Trophoblast cell (in vitro differentiated cells and primary cell): ENCODE measurements at regions not wholly inside any gene's neighbourhood (a gene's known extent, or its start where the extent isn't known, plus 50 kb on each side); places are given as distances from the start of the nearest gene placed in this dataset.

Source experiments
- DNase-seq, 2 donors: peaks; one replicate each; pipeline ENCODE4 v3.0.0-alpha.2; 2016
- H2AFZ ChIP-seq: 2 replicates; pipeline ENCODE4 v1.6.1; 2013; ENCODE audit warnings: low read length, moderate library complexity, mild to moderate bottlenecking; ENCODE audit not compliant: insufficient read depth, poor library complexity
- H2AK5ac ChIP-seq: 2 replicates; pipeline ENCODE4 v1.6.1; 2013; ENCODE audit warnings: mild to moderate bottlenecking, low read length
- H2BK120ac ChIP-seq: 2 replicates; pipeline ENCODE4 v1.6.1; 2013; ENCODE audit warnings: low read length, mild to moderate bottlenecking, moderate library complexity; ENCODE audit not compliant: insufficient read depth, poor library complexity
- H2BK12ac ChIP-seq: 2 replicates; pipeline ENCODE4 v1.6.1; 2013; ENCODE audit warnings: mild to moderate bottlenecking, low read length, moderate library complexity
- H2BK5ac ChIP-seq: 2 replicates; pipeline ENCODE4 v1.6.1; 2013; ENCODE audit warnings: low read length, low read depth, moderate library complexity, mild to moderate bottlenecking; ENCODE audit not compliant: poor library complexity
- H3K14ac ChIP-seq: 2 replicates; pipeline ENCODE4 v1.6.1; 2013; ENCODE audit warnings: mild to moderate bottlenecking, low read length
- H3K18ac ChIP-seq: 2 replicates; pipeline ENCODE4 v1.6.1; 2013; ENCODE audit warnings: mild to moderate bottlenecking, low read length
- H3K23ac ChIP-seq: 2 replicates; pipeline ENCODE4 v1.6.1; 2013; ENCODE audit warnings: low read length
- H3K27ac ChIP-seq: 2 replicates; pipeline ENCODE4 v1.5.1; 2013; ENCODE audit warnings: low read depth, mild to moderate bottlenecking, inconsistent platforms, low read length, moderate library complexity
- H3K27me3 ChIP-seq: 2 replicates; pipeline ENCODE4 v1.6.1; 2013; ENCODE audit warnings: inconsistent platforms, mild to moderate bottlenecking, low read length, moderate library complexity; ENCODE audit not compliant: insufficient read depth
- H3K36me3 ChIP-seq, 2 experiments: 1 replicate in 1 of 2; 2 replicates in 1 of 2; pipeline ENCODE4 v1.6.1; 2013; ENCODE audit warnings: low read length in 2 of 2, mild to moderate bottlenecking in 2 of 2, moderate library complexity in 1 of 2; ENCODE audit not compliant: insufficient read depth in 2 of 2, control insufficient read depth in 1 of 2
- H3K4ac ChIP-seq: 2 replicates; pipeline ENCODE4 v1.6.1; 2013; ENCODE audit warnings: low read depth, mild to moderate bottlenecking, low read length, moderate library complexity
- H3K4me1 ChIP-seq, 2 experiments: 1 replicate in 1 of 2; 2 replicates in 1 of 2; pipeline ENCODE4 v1.6.1; 2013; ENCODE audit warnings: low read length in 2 of 2, mild to moderate bottlenecking in 2 of 2, moderate library complexity in 1 of 2; ENCODE audit not compliant: insufficient read depth in 2 of 2, control insufficient read depth in 1 of 2
- H3K4me2 ChIP-seq: 2 replicates; pipeline ENCODE4 v1.6.1; 2013; ENCODE audit warnings: inconsistent platforms, mild to moderate bottlenecking, low read length, moderate library complexity
- H3K4me3 ChIP-seq: 2 replicates; pipeline ENCODE4 v1.5.1; 2013; ENCODE audit warnings: mild to moderate bottlenecking, low read depth, low read length, inconsistent platforms
- H3K79me1 ChIP-seq: one replicate; pipeline ENCODE4 v1.6.1; 2013; ENCODE audit warnings: low read length
- H3K79me2 ChIP-seq: 2 replicates; pipeline ENCODE4 v1.6.1; 2013; ENCODE audit warnings: low read length, mild to moderate bottlenecking; ENCODE audit not compliant: control insufficient read depth, insufficient read depth, poor library complexity
- H3K9ac ChIP-seq: 2 replicates; pipeline ENCODE4 v1.6.1; 2013; ENCODE audit warnings: mild to moderate bottlenecking, low read length
- H3K9me3 ChIP-seq: 2 replicates; pipeline ENCODE4 v1.6.1; 2013; ENCODE audit warnings: low read depth, mild to moderate bottlenecking, control low read depth, inconsistent platforms, low read length; ENCODE audit not compliant: insufficient read depth
- H4K12ac ChIP-seq: 2 replicates; pipeline ENCODE4 v1.6.1; 2013; ENCODE audit warnings: low read depth, mild to moderate bottlenecking, low read length, moderate library complexity
- H4K8ac ChIP-seq: 2 replicates; pipeline ENCODE4 v1.6.1; 2013; ENCODE audit warnings: low read depth, mild to moderate bottlenecking, low read length, moderate library complexity
- H4K91ac ChIP-seq: one replicate; pipeline ENCODE4 v1.6.1; 2013; ENCODE audit warnings: low read depth, mild to moderate bottlenecking, low read length, moderate library complexity
- WGBS: extraction: QIAGEN DNeasy Blood & Tissue Kit; methylation state at CpG from one replicate; pipeline ENCODE4 v1.1.7; 2013; ENCODE audit warnings: missing lambda C conversion rate; ENCODE audit not compliant: insufficient read length, insufficient coverage; ENCODE audit errors: extremely low coverage; 5-methylcytosine and 5-hydroxymethylcytosine counted together

DNA sequence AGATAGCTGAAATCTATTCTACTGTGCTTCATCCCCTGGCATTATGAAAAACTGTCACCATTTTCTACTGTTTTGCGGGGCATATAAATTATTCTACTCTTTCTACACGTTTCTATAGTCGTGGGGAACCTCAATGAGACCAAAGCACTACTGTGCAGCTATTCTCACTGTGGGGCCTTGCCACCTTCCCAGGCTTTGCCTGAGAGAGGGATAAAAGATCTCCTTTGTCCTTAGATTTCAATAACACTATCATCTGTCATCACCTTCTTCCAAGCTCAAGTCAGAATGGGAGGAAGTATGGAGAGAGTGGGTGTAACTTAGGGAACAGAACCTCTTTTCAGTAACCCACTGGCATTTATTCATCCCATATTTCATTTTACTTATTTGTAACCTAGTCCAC is 1462.1 kb upstream of the RAG2 start:
- DNase-seq = no peak
- Histone ChIP-seq H3K79me2 (no peaks in the 10 kb centered on the region), H3K23ac (no peak overlapping the region), H3K9me3 (no peaks in the 10 kb centered on the region), H3K14ac (no peak overlapping the region), H2AK5ac (no peak overlapping the region), H2BK5ac (no peak overlapping the region), H3K4me1 (peaks cover 0 to 1% of the 10 kb centered on the region in 2 experiments), H3K4ac (no peak overlapping the region), H3K9ac (no peak overlapping the region), H2BK12ac (no peak overlapping the region), H3K4me3 (no peak overlapping the region), H4K8ac (no peak overlapping the region), H3K4me2 (no peak overlapping the region), H4K12ac (no peak overlapping the region), H3K27me3 (no peaks in the 10 kb centered on the region), H3K18ac (no peak overlapping the region), H2AFZ (no peak overlapping the region), H2BK120ac (no peak overlapping the region), H3K36me3 (no peaks in the 10 kb centered on the region), H3K79me1 (no peaks in the 10 kb centered on the region), H4K91ac (no peak overlapping the region), H3K27ac (no peak overlapping the region)
- WGBS = no CpG with 5 or more reads among the region's 3 CpGs

DNA sequence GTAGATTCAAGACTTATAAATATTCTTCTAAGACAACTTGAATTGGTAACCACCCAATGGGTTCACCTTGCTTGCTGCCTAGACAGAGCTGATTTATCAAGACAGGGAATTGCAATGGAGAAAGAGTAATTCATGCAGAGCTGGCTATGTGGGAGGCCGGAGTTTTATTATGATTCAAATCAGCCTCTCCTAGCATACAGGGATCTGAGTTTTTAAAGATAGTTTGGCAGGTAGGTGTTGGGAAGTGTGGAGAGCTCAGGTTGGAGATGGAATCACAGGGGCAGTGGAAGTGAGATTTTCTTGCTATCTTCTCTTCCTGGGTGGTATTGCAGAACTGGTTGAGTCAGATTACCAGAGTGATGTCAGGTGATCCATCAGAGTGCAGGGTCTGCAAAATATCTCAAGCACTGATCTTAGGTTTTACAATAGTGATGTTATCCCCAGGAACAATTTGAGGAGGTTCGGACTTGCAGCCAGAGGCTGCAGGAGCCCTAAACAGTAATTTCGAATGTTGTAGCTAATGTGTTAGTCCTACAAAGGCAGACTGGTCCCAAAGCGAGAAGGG is 1448.6 kb upstream of the RAG2 start:
- H2BK12ac ChIP-seq = no peak overlapping the region
- H3K4me1 ChIP-seq = peaks cover 0 to 8% of the 10 kb centered on the region in 2 experiments
- no peaks in the 10 kb centered on the region for H3K79me2 ChIP-seq
- no peak overlapping the region for H4K91ac ChIP-seq
- no peak overlapping the region for H3K4me3 ChIP-seq
- H2AFZ ChIP-seq = no peak overlapping the region
- no peak overlapping the region for H3K18ac ChIP-seq
- no peaks in the 10 kb centered on the region for H3K36me3 ChIP-seq
- no peaks in the 10 kb centered on the region for H3K79me1 ChIP-seq
- peak overlapping the region; percentile 74 for H3K27ac ChIP-seq
- no peak overlapping the region for H3K9ac ChIP-seq
- H2BK120ac ChIP-seq = peak overlapping the region; percentile 51
- H2AK5ac ChIP-seq = no peak overlapping the region
- H4K8ac ChIP-seq = no peak overlapping the region
- no peak overlapping the region for H3K14ac ChIP-seq
- no peak for DNase-seq
- H3K9me3 ChIP-seq = no peaks in the 10 kb centered on the region
- H2BK5ac ChIP-seq = peak overlapping the region; percentile 72
- H4K12ac ChIP-seq = no peak overlapping the region
- no peak overlapping the region for H3K23ac ChIP-seq
- no peak overlapping the region for H3K4ac ChIP-seq
- peak overlapping the region; percentile 27 for H3K4me2 ChIP-seq
- WGBS = no CpG with 5 or more reads among the region's 4 CpGs
- no peaks in the 10 kb centered on the region for H3K27me3 ChIP-seq

GRCh38 chr11:38043060-38043459 is 1445.0 kb upstream of the RAG2 start:
- Histone ChIP-seq H3K27me3 (no peaks in the 10 kb centered on the region), H3K4me2 (no peak overlapping the region), H3K79me1 (no peaks in the 10 kb centered on the region), H2BK120ac (no peak overlapping the region), H3K23ac (no peak overlapping the region), H3K18ac (no peak overlapping the region), H3K27ac (no peak overlapping the region), H2BK12ac (no peak overlapping the region), H2AK5ac (no peak overlapping the region), H3K4me3 (no peak overlapping the region), H3K4ac (no peak overlapping the region), H4K91ac (no peak overlapping the region), H2BK5ac (no peak overlapping the region), H2AFZ (no peak overlapping the region), H4K12ac (no peak overlapping the region), H3K9ac (no peak overlapping the region), H3K9me3 (no peaks in the 10 kb centered on the region), H3K36me3 (no peaks in the 10 kb centered on the region), H3K4me1 (peaks cover 0 to 5% of the 10 kb centered on the region in 2 experiments), H3K14ac (no peak overlapping the region), H4K8ac (no peak overlapping the region), H3K79me2 (no peaks in the 10 kb centered on the region)
- DNase-seq = no peak
- no CpG with 5 or more reads among the region's 3 CpGs for WGBS

DNA sequence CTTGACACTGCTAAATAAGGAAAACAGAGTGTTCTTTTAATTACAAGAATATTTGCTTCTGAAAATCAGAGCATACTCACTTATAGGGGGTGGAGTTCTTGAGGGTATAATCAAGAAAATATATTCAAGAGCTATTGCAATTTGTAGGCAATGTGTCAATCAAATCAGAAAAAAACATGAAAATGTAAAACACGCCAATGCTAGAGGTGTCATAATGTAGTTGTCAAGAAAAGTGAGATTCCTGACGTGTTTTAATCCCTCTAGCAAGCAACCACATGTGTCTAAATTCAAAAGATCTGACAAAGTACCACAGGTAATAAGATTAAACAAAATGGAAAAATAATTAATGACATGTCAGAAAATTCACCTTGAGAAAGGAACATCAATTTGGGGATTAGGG is 1440.7 kb upstream of the RAG2 start:
- Histone ChIP-seq H3K18ac (no peak overlapping the region), H2BK5ac (no peak overlapping the region), H3K14ac (no peak overlapping the region), H3K27ac (no peak overlapping the region), H3K23ac (no peak overlapping the region), H3K4ac (no peak overlapping the region), H3K79me2 (no peaks in the 10 kb centered on the region), H3K79me1 (no peaks in the 10 kb centered on the region), H3K36me3 (no peaks in the 10 kb centered on the region), H3K4me1 (no peaks in the 10 kb centered on the region), H2AK5ac (no peak overlapping the region), H4K8ac (no peak overlapping the region), H3K4me3 (no peak overlapping the region), H2BK12ac (no peak overlapping the region), H3K27me3 (no peaks in the 10 kb centered on the region), H2AFZ (no peak overlapping the region), H2BK120ac (no peak overlapping the region), H3K9ac (no peak overlapping the region), H3K9me3 (no peaks in the 10 kb centered on the region), H3K4me2 (no peak overlapping the region), H4K12ac (no peak overlapping the region), H4K91ac (no peak overlapping the region)
- no CpG with 5 or more reads among the region's 2 CpGs for WGBS
- peak in 1 of 2 donors; percentile 46 for DNase-seq
